WTC11 (cell line): ENCODE measurements at regions not wholly inside any gene's neighbourhood (a gene's known extent, or its start where the extent isn't known, plus 50 kb on each side); places are given as distances from the start of the nearest gene placed in this dataset.

ENCODE experiments used
- ATAC-seq: fragments of 200-7000 bp; cut with Tn5 transposase; 2 replicates; pipeline ENCODE4 v1.10.0; 2021; ENCODE audit warnings: mild to moderate bottlenecking, moderate library complexity
- CTCF ChIA-PET: fragments of 300-600 bp; sonication (Branson Sonifier 250); formaldehyde crosslinking; loops from one replicate; lab custom pipeline; 2021; ENCODE audit warnings: antibody characterized with exemption; lab: Charles Lee
- POLR2A ChIA-PET: fragments of 350-600 bp; sonication (Branson Sonifier 250); formaldehyde crosslinking; loops from one replicate; lab custom pipeline; 2021; ENCODE audit warnings: antibody characterized with exemption; lab: Charles Lee
- DNase-seq: peaks from one replicate; pipeline ENCODE4 v3.0.0; 2021; ENCODE audit warnings: low spot score
- H3K27ac Mint-ChIP-seq: 2 replicates; pipeline ENCODE4 v1.8.0; 2021; ENCODE audit warnings: mixed read lengths
- H3K27me3 Mint-ChIP-seq: 2 replicates; pipeline ENCODE4 v1.8.0; 2021; ENCODE audit warnings: low read depth, mild to moderate bottlenecking, moderate library complexity, mixed read lengths
- H3K36me3 Mint-ChIP-seq: 2 replicates; pipeline ENCODE4 v1.8.0; 2021; ENCODE audit warnings: mixed read lengths
- H3K4me1 Mint-ChIP-seq: 2 replicates; pipeline ENCODE4 v1.8.0; 2022; ENCODE audit warnings: mixed read lengths
- H3K4me3 Mint-ChIP-seq: 2 replicates; pipeline ENCODE4 v1.8.0; 2021; ENCODE audit warnings: mild to moderate bottlenecking, moderate library complexity, mixed read lengths
- H3K9me3 Mint-ChIP-seq: 2 replicates; pipeline ENCODE4 v1.8.0; 2021; ENCODE audit warnings: mixed read lengths
- CTCF ChIP-seq: fragments of 200-600 bp; IDR thresholded peaks from 2 replicates; pipeline ENCODE4 v1.8.0; 2022; ENCODE audit warnings: antibody characterized with exemption
- FOXP4 ChIP-seq: sonication (generic); formaldehyde crosslinking; IDR thresholded peaks from 2 replicates; pipeline ENCODE4 v1.8.0; 2022; ENCODE audit warnings: mild to moderate bottlenecking, missing genetic modification reagents
- KAT7 ChIP-seq: sonication (generic); formaldehyde crosslinking; IDR thresholded peaks from 2 replicates; pipeline ENCODE4 v1.8.1; 2023; ENCODE audit warnings: missing genetic modification reagents, mild to moderate bottlenecking, borderline replicate concordance
- MLX ChIP-seq: sonication (generic); formaldehyde crosslinking; IDR thresholded peaks from 2 replicates; pipeline ENCODE4 v1.8.1; 2023; ENCODE audit warnings: mild to moderate bottlenecking, missing genetic modification reagents, moderate library complexity
- MXD4 ChIP-seq: fragments of 250-450 bp; sonication (Bioruptor Pico); IDR thresholded peaks from 2 replicates; pipeline ENCODE4 v1.8.0; 2021; ENCODE audit warnings: mild to moderate bottlenecking, moderate library complexity, borderline replicate concordance
- PRDM15 ChIP-seq: sonication (generic); formaldehyde crosslinking; IDR thresholded peaks from 2 replicates; pipeline ENCODE4 v1.8.0; 2022; ENCODE audit warnings: missing genetic modification reagents
- RELA ChIP-seq: sonication (generic); formaldehyde crosslinking; IDR thresholded peaks from 2 replicates; pipeline ENCODE4 v1.8.1; 2022; ENCODE audit warnings: missing genetic modification reagents, mild to moderate bottlenecking, borderline replicate concordance
- RORB ChIP-seq: fragments of 250-450 bp; sonication (Bioruptor Pico); IDR thresholded peaks from 2 replicates; pipeline ENCODE4 v1.9.0; 2021; ENCODE audit warnings: mild to moderate bottlenecking
- STAT6 ChIP-seq: sonication (generic); formaldehyde crosslinking; conservative IDR thresholded peaks from 2 replicates; pipeline ENCODE4 v1.8.1; 2023; ENCODE audit warnings: mild to moderate bottlenecking, low read depth, missing genetic modification reagents, moderate library complexity
- ZBTB43 ChIP-seq: sonication (generic); formaldehyde crosslinking; IDR thresholded peaks from 2 replicates; pipeline ENCODE4 v1.8.1; 2023; ENCODE audit warnings: mild to moderate bottlenecking, missing genetic modification reagents
- ZNF232 ChIP-seq: sonication (generic); formaldehyde crosslinking; IDR thresholded peaks from 2 replicates; pipeline ENCODE4 v1.8.0; 2022; ENCODE audit warnings: mild to moderate bottlenecking, missing genetic modification reagents
- ZNF532 ChIP-seq: fragments of 250-450 bp; sonication (Bioruptor Pico); IDR thresholded peaks from 2 replicates; pipeline ENCODE4 v1.9.0; 2021; ENCODE audit warnings: mild to moderate bottlenecking, borderline replicate concordance

GRCh38 chr22:27424319-27424718 lies 377.2 kb downstream of the MN1 start (continued):
- TF ChIP-seq PRDM15 (CRISPR knock-in tag) (no peak), RELA (CRISPR knock-in tag) (no peak), MXD4 (CRISPR knock-in tag) (no peak), ZNF232 (CRISPR knock-in tag) (no peak), ZBTB43 (no peak), FOXP4 (no peak), KAT7 (no peak), STAT6 (CRISPR knock-in tag) (no peak)
- TF ChIP-seq, all 79 proteins: peak for 0

- ATAC-seq (no peak), DNase-seq (no peak)
- H3K36me3 Mint-ChIP-seq: peaks cover 7% of the 10 kb centered on the region
- ChIA-PET CTCF (interaction anchor here (1.5 kb wide), 1 partner anchor 13 kb away, joined by 7 read pairs; no protein-coding TSS in a partner anchor), POLR2A (no interaction called here)
- H3K4me1 Mint-ChIP-seq: peaks cover 25% of the 10 kb centered on the region
- no peak overlapping the region for H3K27ac Mint-ChIP-seq
- H3K27me3 Mint-ChIP-seq: peaks cover 3% of the 10 kb centered on the region
- no peak overlapping the region for H3K4me3 Mint-ChIP-seq
- TF ChIP-seq CTCF: no peak
- H3K9me3 Mint-ChIP-seq: peaks cover 20% of the 10 kb centered on the region
These were observed 372.1 kb downstream of the MN1 start for GRCh38 chr22:27429476-27429875.

GRCh38 chr22:27431081-27431480 lies 370.5 kb downstream of the MN1 start:
- Mint-ChIP-seq H3K27ac (no peak overlapping the region), H3K4me1 (peaks cover 40% of the 10 kb centered on the region), H3K9me3 (peaks cover 20% of the 10 kb centered on the region), H3K27me3 (peaks cover 3% of the 10 kb centered on the region), H3K36me3 (peaks cover 7% of the 10 kb centered on the region), H3K4me3 (no peak overlapping the region)
- DNase-seq: no peak
- no peak for ATAC-seq
- ChIA-PET POLR2A (interaction anchor here (0.7 kb wide), 1 partner anchor 1489 kb away, joined by 4 read pairs; no protein-coding TSS in a partner anchor), CTCF (interaction anchor here (0.7 to 1.8 kb wide), 2 partner anchors 14 to 30 kb away, joined by 3 to 6 read pairs; no protein-coding TSS in a partner anchor)
- no peak for TF ChIP-seq RORB (CRISPR knock-in tag)
- no peak for TF ChIP-seq MLX
- no peak for TF ChIP-seq ZNF532 (CRISPR knock-in tag)
